SH-SY5Y (cell line): ENCODE measurements at regions not wholly inside any gene's neighbourhood (a gene's known extent, or its start where the extent isn't known, plus 50 kb on each side); places are given as distances from the start of the nearest gene placed in this dataset.

Source experiments
- GATA2 ChIP-seq: IDR thresholded peaks from 2 replicates; pipeline ENCODE4 v1.6.1; 2011; ENCODE audit warnings: mild to moderate bottlenecking, low read depth, low read length
- GATA3 ChIP-seq: IDR thresholded peaks from 2 replicates; pipeline ENCODE4 v1.6.1; 2011; ENCODE audit warnings: low read depth, mild to moderate bottlenecking, low read length, moderate library complexity

DNA sequence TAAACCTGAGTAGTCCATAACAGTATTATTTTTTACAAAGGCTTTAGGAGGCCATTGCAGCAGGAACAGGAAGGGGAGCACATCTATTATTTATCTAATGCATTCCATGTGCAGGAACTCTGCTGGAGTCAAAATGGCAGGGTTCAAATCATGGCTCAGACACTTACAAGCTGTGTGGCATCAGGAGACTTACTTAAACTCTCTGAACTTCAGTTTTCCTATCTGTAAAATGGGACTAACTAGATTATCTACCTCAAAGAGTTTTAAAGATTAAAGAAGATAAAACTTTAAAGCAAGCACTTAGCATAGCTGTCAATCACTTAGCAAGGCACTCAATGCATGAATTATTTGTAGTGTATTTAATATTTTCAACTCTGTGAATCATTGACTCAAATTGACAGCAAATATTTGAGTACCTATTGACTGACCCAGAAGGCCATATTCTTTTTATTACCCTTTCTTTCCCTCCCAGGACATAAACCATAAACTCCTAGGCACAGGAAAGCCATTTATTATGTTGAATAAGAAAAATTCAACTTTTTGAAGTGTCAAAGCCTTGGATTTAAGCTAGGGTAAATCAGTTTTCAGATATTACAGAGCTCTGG is 115.8 kb upstream of the FAM204A start:
- no peak for TF ChIP-seq GATA2
- no peak for TF ChIP-seq GATA3
